DOHH2 (cell line): ENCODE measurements at regions not wholly inside any gene's neighbourhood (a gene's known extent, or its start where the extent isn't known, plus 50 kb on each side); places are given as distances from the start of the nearest gene placed in this dataset.

Experiments
- H3F3A ChIP-seq: fragments of 200-600 bp; sonication (generic), shearing (Covaris generic); 2 replicates; pipeline ENCODE4 v1.6.0; 2016; ENCODE audit warnings: antibody characterized with exemption, mild to moderate bottlenecking; ENCODE audit not compliant: control insufficient read depth, insufficient read depth
- H3K27ac ChIP-seq: fragments of 200-600 bp; sonication (generic); 2 replicates; pipeline ENCODE4 v1.5.1; 2014; ENCODE audit warnings: low read depth, mild to moderate bottlenecking, low read length, moderate library complexity
- H3K27me3 ChIP-seq: fragments of 200-600 bp; sonication (generic); 2 replicates; pipeline ENCODE4 v1.6.1; 2014; ENCODE audit warnings: mild to moderate bottlenecking, low read length, mixed read lengths; ENCODE audit not compliant: control insufficient read depth
- H3K36me3 ChIP-seq: fragments of 200-600 bp; sonication (generic); 2 replicates; pipeline ENCODE4 v1.6.1; 2014; ENCODE audit warnings: mild to moderate bottlenecking, low read length, moderate library complexity, mixed read lengths; ENCODE audit not compliant: control insufficient read depth
- H3K4me1 ChIP-seq: fragments of 200-600 bp; sonication (generic); 2 replicates; pipeline ENCODE4 v1.6.1; 2014; ENCODE audit warnings: mild to moderate bottlenecking, low read length, mixed read lengths; ENCODE audit not compliant: control insufficient read depth
- H3K4me2 ChIP-seq: fragments of 200-600 bp; sonication (generic); 2 replicates; pipeline ENCODE4 v1.6.0; 2014; ENCODE audit warnings: mild to moderate bottlenecking, low read length, moderate library complexity
- H3K4me3 ChIP-seq: fragments of 200-600 bp; sonication (generic); 2 replicates; pipeline ENCODE4 v1.5.1; 2014; ENCODE audit warnings: mild to moderate bottlenecking, low read length, mixed read lengths
- H3K79me2 ChIP-seq: fragments of 200-600 bp; sonication (generic); 2 replicates; pipeline ENCODE4 v1.6.1; 2014; ENCODE audit warnings: mild to moderate bottlenecking, low read length, mixed read lengths; ENCODE audit not compliant: control insufficient read depth
- H3K9me2 ChIP-seq: fragments of 200-600 bp; sonication (generic); replicated peaks from 2 replicates; pipeline ENCODE4 v1.6.1; 2014; ENCODE audit warnings: mild to moderate bottlenecking, low read length, mixed read lengths; ENCODE audit not compliant: control insufficient read depth
- H3K9me3 ChIP-seq: fragments of 200-600 bp; sonication (generic); 2 replicates; pipeline ENCODE4 v1.6.1; 2014; ENCODE audit warnings: antibody characterized with exemption, low read length, mixed read lengths; ENCODE audit not compliant: control insufficient read depth, insufficient read depth
- H4K20me1 ChIP-seq: fragments of 200-600 bp; sonication (generic); 2 replicates; pipeline ENCODE4 v1.6.0; 2014; ENCODE audit warnings: low read depth, mild to moderate bottlenecking, antibody characterized with exemption, low read length, moderate library complexity; ENCODE audit not compliant: control insufficient read depth, insufficient read depth
- EZH2phosphoT487 ChIP-seq: fragments of 200-600 bp; sonication (generic); IDR thresholded peaks from 2 replicates; pipeline ENCODE4 v1.6.1; 2017; ENCODE audit warnings: borderline replicate concordance, mild to moderate bottlenecking, antibody characterized with exemption, low read length, moderate library complexity, mixed read lengths
- TF ChIP-seq, protein P1 (sequence below): fragments of 200-600 bp; sonication (generic); IDR thresholded peaks from one replicate; pipeline ENCODE4 v1.5.1; 2014; ENCODE audit warnings: antibody characterized with exemption, mild to moderate bottlenecking, low read depth, low read length; ENCODE audit not compliant: poor library complexity, severe bottlenecking

DNA sequence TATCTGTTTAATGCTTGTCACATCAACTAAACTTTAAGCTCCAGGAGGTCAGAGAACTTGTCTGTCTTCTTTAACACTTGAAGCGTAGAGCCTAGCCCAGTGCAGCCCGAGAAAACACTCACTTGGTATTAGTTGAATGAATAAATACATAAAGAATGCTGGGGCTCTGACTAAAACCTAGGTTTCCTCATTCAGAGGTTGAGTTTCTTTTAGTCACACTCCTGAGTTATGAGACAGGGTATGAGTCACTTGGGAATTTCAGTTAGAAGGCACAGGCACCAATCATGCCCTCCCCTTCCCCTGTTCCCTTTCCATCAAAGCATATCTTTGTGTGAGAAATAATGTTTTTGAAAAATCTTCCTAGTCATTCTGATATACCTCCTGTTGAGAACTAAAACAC lies 589.8 kb upstream of the DPPA4 start:
- H3K4me2 ChIP-seq: no peak overlapping the region

GRCh38 chr3:109927726-109928125 lies 590.4 kb upstream of the DPPA4 start:
- TF ChIP-seq, protein P1, sequence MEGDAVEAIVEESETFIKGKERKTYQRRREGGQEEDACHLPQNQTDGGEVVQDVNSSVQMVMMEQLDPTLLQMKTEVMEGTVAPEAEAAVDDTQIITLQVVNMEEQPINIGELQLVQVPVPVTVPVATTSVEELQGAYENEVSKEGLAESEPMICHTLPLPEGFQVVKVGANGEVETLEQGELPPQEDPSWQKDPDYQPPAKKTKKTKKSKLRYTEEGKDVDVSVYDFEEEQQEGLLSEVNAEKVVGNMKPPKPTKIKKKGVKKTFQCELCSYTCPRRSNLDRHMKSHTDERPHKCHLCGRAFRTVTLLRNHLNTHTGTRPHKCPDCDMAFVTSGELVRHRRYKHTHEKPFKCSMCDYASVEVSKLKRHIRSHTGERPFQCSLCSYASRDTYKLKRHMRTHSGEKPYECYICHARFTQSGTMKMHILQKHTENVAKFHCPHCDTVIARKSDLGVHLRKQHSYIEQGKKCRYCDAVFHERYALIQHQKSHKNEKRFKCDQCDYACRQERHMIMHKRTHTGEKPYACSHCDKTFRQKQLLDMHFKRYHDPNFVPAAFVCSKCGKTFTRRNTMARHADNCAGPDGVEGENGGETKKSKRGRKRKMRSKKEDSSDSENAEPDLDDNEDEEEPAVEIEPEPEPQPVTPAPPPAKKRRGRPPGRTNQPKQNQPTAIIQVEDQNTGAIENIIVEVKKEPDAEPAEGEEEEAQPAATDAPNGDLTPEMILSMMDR: no peak
- no peak for TF ChIP-seq EZH2phosphoT487
- Histone ChIP-seq H3K9me2 (no peaks in the 10 kb centered on the region), H3K27me3 (no peaks in the 10 kb centered on the region), H3K9me3 (no peaks in the 10 kb centered on the region), H3K79me2 (no peaks in the 10 kb centered on the region), H3F3A (no peaks in the 10 kb centered on the region), H3K4me3 (no peak overlapping the region), H4K20me1 (no peaks in the 10 kb centered on the region), H3K4me2 (no peak overlapping the region), H3K4me1 (no peaks in the 10 kb centered on the region), H3K27ac (no peak overlapping the region), H3K36me3 (no peaks in the 10 kb centered on the region)

More for the DNA sequence above, 589.8 kb upstream of the DPPA4 start:
- TF ChIP-seq EZH2phosphoT487: no peak
- TF ChIP-seq, protein P1: no peak
- H3F3A ChIP-seq: no peaks in the 10 kb centered on the region
- no peaks in the 10 kb centered on the region for H3K27me3 ChIP-seq
- no peak overlapping the region for H3K4me3 ChIP-seq
- no peak overlapping the region for H3K27ac ChIP-seq
- H4K20me1 ChIP-seq: no peaks in the 10 kb centered on the region
- no peaks in the 10 kb centered on the region for H3K9me2 ChIP-seq
- no peaks in the 10 kb centered on the region for H3K79me2 ChIP-seq
- no peaks in the 10 kb centered on the region for H3K9me3 ChIP-seq
- no peaks in the 10 kb centered on the region for H3K4me1 ChIP-seq
- H3K36me3 ChIP-seq: no peaks in the 10 kb centered on the region

DNA sequence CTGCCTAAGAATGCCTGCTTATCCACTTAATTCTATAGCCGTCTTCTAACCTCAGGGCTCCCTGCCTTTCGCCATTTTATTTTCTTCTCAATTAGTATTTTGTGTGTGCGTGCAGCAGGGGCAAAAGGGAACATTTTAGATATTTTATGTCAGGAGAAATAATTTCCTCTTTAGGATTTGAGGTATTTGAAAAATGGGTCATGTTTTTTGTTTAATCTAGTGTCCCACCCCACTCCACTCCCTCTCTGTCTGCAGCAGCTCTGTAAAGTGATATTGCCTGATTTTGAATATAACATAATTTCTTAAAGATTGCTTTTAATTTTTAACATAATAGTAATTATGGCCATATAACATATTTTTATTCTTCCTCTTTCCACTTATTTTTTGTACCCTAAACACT lies 593.2 kb upstream of the DPPA4 start:
- Histone ChIP-seq H3K4me2 (no peak overlapping the region), H3K4me1 (no peaks in the 10 kb centered on the region)

More for the DNA sequence above, 593.2 kb upstream of the DPPA4 start:
- no peaks in the 10 kb centered on the region for H3K36me3 ChIP-seq
- H3K79me2 ChIP-seq: no peaks in the 10 kb centered on the region
- H3K9me2 ChIP-seq: no peaks in the 10 kb centered on the region
- TF ChIP-seq EZH2phosphoT487: no peak
- TF ChIP-seq, protein P1: no peak
- H3K27me3 ChIP-seq: no peaks in the 10 kb centered on the region
- no peaks in the 10 kb centered on the region for H3K9me3 ChIP-seq
- no peaks in the 10 kb centered on the region for H4K20me1 ChIP-seq
- H3K27ac ChIP-seq: no peak overlapping the region
- H3K4me3 ChIP-seq: no peak overlapping the region
- H3F3A ChIP-seq: no peaks in the 10 kb centered on the region
